GM03348 (cell line): ENCODE measurements at regions not wholly inside any gene's neighbourhood (a gene's known extent, or its start where the extent isn't known, plus 50 kb on each side); places are given as distances from the start of the nearest gene placed in this dataset.

Experiments
- DNase-seq: peaks from one replicate; pipeline ENCODE4 v3.0.0; 2012; ENCODE audit warnings: low spot score

GRCh38 chr20:24738981-24739633, 210.0 kb upstream of the CST7 start:
- DNase-seq, result no peak

GRCh38 chr20:24739746-24740145, 209.3 kb upstream of the CST7 start:
- no peak for DNase-seq

- DNase-seq, result no peak
Measured at GRCh38 chr20:24741493-24742072, 207.5 kb upstream of the CST7 start.

- DNase-seq, result no peak
Measured at GRCh38 chr20:24742436-24742835, 206.6 kb upstream of the CST7 start.

- no peak for DNase-seq
Measured at GRCh38 chr20:24742989-24743388, 206.1 kb upstream of the CST7 start.

- DNase-seq, result no peak
Measured at GRCh38 chr20:24743641-24744040, 205.4 kb upstream of the CST7 start.

- DNase-seq, result no peak
Measured at GRCh38 chr20:24744747-24745146, 204.3 kb upstream of the CST7 start.

GRCh38 chr20:24745206-24745605, 203.9 kb upstream of the CST7 start:
- no peak for DNase-seq

GRCh38 chr20:24745617-24746350, 203.3 kb upstream of the CST7 start:
- DNase-seq, result no peak

GRCh38 chr20:24746351-24746685, 202.8 kb upstream of the CST7 start:
- no peak for DNase-seq

GRCh38 chr20:24747010-24747712, 201.9 kb upstream of the CST7 start:
- DNase-seq, result no peak

GRCh38 chr20:24747881-24748595, 201.0 kb upstream of the CST7 start:
- no peak for DNase-seq

GRCh38 chr20:24751551-24751950, 197.5 kb upstream of the CST7 start:
- DNase-seq, result no peak

- DNase-seq, result no peak
Measured at GRCh38 chr20:24752612-24753011, 196.5 kb upstream of the CST7 start.

- no peak for DNase-seq
Measured at GRCh38 chr20:24753130-24753529, 195.9 kb upstream of the CST7 start.

GRCh38 chr20:24754691-24755090, 194.4 kb upstream of the CST7 start:
- no peak for DNase-seq

GRCh38 chr20:24755411-24755922, 193.6 kb upstream of the CST7 start:
- no peak for DNase-seq

GRCh38 chr20:24756292-24757025, 192.6 kb upstream of the CST7 start:
- DNase-seq, result no peak

- DNase-seq, result no peak
Measured at GRCh38 chr20:24761220-24762065, 187.6 kb upstream of the CST7 start.

GRCh38 chr20:24762371-24762770, 186.7 kb upstream of the CST7 start:
- no peak for DNase-seq
